CD4-positive, alpha-beta T cell treated with Interleukin-17A for 1 hour (primary cell): ENCODE measurements at regions not wholly inside any gene's neighbourhood (a gene's known extent, or its start where the extent isn't known, plus 50 kb on each side); places are given as distances from the start of the nearest gene placed in this dataset.
"Not testable (repeated sequence)": the region's sequence is repeated elsewhere in the genome, so short reads cannot be mapped to it uniquely, and the experiment has no call there.

ENCODE experiments used
- DNase-seq: peaks from one replicate; pipeline ENCODE4 v3.0.0-alpha.2; 2020

DNA sequence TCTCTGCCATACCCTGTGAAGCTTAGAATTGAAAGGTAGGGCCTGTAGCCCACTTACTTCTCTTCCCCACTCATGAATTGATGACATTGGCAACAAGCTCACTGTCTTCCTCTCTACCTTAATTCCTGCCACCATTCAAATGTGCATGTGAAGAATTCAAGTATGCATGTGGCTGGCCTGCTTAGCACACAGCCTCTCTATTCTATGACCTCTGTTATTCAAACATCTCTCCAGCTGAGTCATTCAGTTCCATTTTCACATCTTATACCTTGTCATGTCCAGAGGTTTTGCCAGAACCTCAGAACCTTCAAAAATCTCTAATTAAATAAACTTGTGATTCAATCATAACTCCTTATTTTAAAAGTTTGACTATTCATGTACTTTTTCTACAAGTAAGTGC is 114.7 kb upstream of the MAN2A1 start:
- DNase-seq = no peak

DNA sequence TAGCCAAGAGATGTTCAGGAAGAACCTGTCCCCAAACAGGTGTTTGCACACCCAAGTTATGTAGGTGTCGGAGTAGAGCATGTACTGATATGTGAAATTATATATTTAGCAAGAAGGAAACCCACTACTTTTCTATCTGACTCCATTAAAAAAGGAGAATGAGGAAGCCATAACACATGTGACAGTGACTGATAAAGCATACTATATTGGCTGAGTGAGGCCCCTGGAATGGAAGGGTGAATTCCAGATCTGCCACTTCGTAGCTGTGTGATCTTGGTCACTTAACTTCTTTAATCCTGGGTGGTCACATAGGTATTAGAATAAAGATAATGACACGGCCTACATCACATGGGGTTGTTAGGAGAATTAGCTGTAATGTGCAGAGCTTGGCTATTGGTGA is 116.0 kb upstream of the MAN2A1 start:
- DNase-seq = no peak

- no peak for DNase-seq
Measured at GRCh38 chr5:109573256-109573655, 116.5 kb upstream of the MAN2A1 start.

GRCh38 chr5:109571785-109572184 is 117.9 kb upstream of the MAN2A1 start:
- DNase-seq = no peak

GRCh38 chr5:109570362-109570874 is 119.3 kb upstream of the MAN2A1 start:
- no peak for DNase-seq

GRCh38 chr5:109567374-109568044 is 122.2 kb upstream of the MAN2A1 start:
- DNase-seq = no peak

DNA sequence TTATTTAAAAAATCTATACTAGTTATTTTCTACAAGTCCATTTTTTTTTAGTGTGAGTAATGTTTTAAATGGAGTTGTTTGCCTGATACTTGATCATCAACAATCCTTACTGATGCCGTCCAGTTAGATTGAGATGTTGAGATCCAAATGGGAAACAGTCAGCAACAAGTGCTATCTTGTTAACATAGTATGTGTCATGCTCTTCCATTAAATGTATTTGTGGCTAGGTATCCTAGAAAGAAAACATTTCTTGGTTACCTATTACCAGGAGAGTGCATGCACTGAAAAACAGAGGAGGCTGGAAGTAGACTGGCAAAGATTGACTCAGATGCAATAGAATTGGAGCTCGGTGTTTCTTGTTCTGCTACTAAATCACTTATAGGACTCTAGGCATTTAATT is 123.4 kb upstream of the MAN2A1 start:
- no peak for DNase-seq

GRCh38 chr5:109563739-109564138 is 126.0 kb upstream of the MAN2A1 start:
- DNase-seq = no peak

DNA sequence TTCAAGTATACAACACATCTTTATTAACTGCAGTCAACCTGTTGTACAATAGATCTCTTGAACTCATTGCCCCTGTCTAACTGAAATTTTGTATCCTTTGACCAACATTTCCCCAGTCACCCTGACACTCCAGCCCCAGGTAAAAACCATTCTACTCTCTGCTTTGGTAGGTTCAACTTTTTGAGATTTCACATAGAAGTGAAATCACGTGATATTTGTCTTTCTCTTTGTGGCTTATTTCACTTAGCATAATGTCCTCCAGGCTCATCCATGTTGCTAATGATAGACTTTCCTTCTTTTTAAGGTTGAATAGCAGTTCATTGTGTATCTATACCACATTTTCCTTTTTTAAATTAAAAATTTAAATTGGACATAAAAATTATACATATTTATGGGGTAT is 126.5 kb upstream of the MAN2A1 start:
- DNase-seq = no peak

GRCh38 chr5:109562441-109562840 is 127.3 kb upstream of the MAN2A1 start:
- no peak for DNase-seq

DNA sequence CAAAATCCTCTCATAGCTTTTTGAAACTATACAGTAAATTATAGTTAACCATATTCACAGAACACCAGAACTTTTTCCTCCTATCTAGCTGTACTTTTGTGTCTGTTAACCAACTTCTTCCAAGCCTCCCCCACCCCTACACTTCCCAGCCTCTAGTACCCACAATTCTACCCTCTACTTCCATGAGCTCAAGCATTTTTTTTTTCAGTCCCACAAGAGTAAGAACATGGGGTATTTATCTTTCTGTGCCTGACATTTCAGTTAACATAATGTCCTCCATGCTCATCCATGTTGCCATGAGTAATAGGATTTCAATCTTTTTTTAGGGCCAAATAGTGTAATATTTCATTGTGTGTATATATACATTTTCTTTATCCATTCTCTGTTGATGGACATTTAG is 128.3 kb upstream of the MAN2A1 start:
- DNase-seq = no peak

GRCh38 chr5:109560554-109560953 is 129.2 kb upstream of the MAN2A1 start:
- no peak for DNase-seq

DNA sequence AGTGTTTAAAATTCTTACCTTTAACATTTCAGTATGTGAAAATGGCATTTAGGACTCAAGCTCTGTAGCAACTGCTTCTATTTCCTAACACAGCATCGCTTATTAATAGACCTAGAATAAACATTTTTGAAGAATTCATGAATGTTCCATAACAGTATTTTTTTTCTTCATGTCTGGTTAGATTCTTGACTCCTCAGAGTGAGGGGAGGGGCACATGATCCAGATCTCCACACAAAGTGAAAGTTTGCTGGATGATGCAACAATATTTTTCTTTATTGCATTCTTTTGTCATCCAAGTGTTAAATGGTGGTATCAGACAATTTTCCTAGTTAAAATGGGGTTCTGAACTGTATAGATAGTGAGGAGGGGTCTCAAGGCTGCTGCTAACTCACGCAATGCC is 130.8 kb upstream of the MAN2A1 start:
- no peak for DNase-seq

GRCh38 chr5:109558364-109558763 is 131.4 kb upstream of the MAN2A1 start:
- no peak for DNase-seq

GRCh38 chr5:109553846-109554245 is 135.9 kb upstream of the MAN2A1 start:
- DNase-seq = no peak

DNA sequence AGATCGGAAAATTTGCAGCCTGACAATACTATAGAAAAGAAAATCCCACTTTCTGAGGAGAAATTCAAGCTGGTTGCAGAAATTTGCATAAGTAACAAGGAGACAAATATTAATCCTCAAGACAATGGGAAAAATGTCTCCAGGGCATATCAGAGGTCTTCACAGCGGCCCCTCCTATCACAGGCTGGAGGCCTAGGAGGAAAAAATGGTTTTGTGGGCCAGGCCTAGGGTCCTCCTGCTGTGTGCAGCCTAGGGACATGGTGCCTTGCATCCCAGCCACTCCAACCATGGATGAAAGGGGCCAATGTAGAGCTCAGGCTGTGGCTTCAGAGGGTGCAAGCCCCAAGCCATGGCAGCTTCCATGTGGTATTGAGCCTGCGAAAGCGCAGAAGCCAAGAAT is 138.5 kb upstream of the MAN2A1 start:
- not testable (repeated sequence) for DNase-seq

DNA sequence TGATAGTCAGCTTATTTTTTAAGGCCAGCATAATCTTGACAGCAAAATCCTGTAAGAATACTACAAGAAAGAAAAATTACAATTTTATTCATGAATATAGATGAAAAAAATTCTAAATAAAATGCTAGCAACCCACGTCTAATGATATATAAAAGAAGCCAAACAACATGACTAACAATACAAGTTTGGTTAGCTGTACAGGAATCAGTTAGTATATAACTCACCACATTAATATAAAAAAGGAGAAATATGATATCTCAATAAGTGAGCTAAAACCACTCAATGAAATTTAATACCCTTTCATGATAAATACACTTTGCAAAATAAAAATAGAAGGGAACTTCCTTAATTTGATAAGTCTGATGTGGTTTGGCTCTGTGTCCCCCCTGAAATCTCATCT is 139.7 kb upstream of the MAN2A1 start:
- DNase-seq = no peak

DNA sequence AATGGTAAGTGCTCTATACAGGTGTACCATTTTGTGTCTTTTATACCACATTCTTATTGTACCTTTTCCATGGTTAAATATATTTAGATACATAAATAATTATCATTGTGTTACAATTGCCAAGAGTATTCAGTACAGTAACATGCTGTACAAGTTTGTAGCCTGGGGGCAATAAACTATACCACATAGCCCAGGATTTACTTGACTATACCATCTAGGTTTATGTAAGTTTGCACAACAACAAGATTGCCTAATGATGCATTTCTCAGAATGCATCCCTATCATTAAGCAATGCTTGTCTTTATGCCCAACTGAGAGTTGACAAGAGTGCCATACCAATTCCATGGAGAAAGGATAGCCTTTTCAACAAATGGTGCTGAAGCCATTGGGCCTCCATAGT is 136.7 kb upstream of the PJA2 start:
- no peak for DNase-seq

- DNase-seq = not testable (repeated sequence)
Measured at GRCh38 chr5:109544873-109545272, 135.1 kb upstream of the PJA2 start.

DNA sequence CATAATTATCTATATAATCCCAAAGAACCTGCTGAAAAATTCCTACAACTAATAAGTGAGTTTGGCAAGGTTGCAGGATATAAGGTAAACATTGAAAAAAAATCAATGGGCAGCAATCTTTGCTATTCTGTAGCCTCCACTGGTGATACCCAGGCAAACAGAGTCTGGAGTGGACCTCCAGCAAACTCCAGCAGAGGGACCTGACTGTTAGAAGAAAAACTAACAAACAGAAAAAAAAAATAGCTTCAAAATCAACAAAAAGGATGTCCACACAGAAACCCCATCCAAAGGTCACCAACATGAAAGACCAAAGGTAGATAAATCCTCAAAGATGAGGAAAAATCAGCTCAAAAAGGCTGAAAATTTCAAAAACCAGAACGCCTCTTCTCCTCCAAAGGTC is 128.9 kb upstream of the PJA2 start:
- DNase-seq = not testable (repeated sequence)

DNA sequence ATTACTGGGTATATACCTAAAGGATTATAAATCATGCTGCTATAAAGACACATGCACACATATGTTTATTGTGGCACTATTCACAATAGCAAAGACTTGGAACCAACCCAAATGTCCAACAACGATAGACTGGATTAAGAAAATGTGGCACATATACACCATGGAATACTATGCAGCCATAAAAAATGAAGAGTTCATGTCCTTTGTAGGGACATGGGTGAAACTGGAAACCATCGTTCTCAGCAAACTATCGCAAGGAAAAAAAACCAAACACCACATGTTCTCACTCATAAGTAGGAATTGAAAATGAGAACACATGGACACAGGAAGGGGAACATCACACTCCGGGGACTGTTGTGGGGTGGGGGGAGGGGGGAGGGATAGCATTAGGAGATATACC is 125.3 kb upstream of the PJA2 start:
- DNase-seq = not testable (repeated sequence)

- no peak for DNase-seq
Measured at GRCh38 chr5:109533751-109534272, 124.0 kb upstream of the PJA2 start.

GRCh38 chr5:109532773-109533364 is 123.1 kb upstream of the PJA2 start:
- DNase-seq = no peak

- DNase-seq = no peak
Measured at GRCh38 chr5:109531262-109531661, 121.5 kb upstream of the PJA2 start.

GRCh38 chr5:109529987-109530386 is 120.2 kb upstream of the PJA2 start:
- no peak for DNase-seq
